KMS-11 (cell line): ENCODE measurements at regions not wholly inside any gene's neighbourhood (a gene's known extent, or its start where the extent isn't known, plus 50 kb on each side); places are given as distances from the start of the nearest gene placed in this dataset.
"Not testable (repeated sequence)": the region's sequence is repeated elsewhere in the genome, so short reads cannot be mapped to it uniquely, and the experiment has no call there.

Experiments used
- H2AFZ ChIP-seq: fragments of 200-600 bp; sonication (generic); 2 replicates; pipeline ENCODE4 v1.6.1; 2016; ENCODE audit warnings: antibody characterized with exemption, mixed run types, low read depth
- H3K27ac ChIP-seq: fragments of 200-600 bp; sonication (generic); 2 replicates; pipeline ENCODE4 v1.6.1; 2016; ENCODE audit warnings: mild to moderate bottlenecking, mixed run types
- H3K27me3 ChIP-seq: fragments of 200-600 bp; sonication (generic); 2 replicates; pipeline ENCODE4 v1.6.1; 2017; ENCODE audit warnings: mild to moderate bottlenecking, low read depth, mixed run types, moderate library complexity; ENCODE audit not compliant: insufficient read depth
- H3K36me3 ChIP-seq: fragments of 200-600 bp; sonication (generic); 2 replicates; pipeline ENCODE4 v1.6.1; 2017; ENCODE audit warnings: mild to moderate bottlenecking, mixed run types; ENCODE audit not compliant: insufficient read depth
- H3K4me1 ChIP-seq: fragments of 200-600 bp; sonication (generic); 2 replicates; pipeline ENCODE4 v1.6.1; 2016; ENCODE audit warnings: mild to moderate bottlenecking, low read depth, mixed run types; ENCODE audit not compliant: poor library complexity, severe bottlenecking
- H3K4me2 ChIP-seq: fragments of 200-600 bp; sonication (generic); 2 replicates; pipeline ENCODE4 v1.7.0; 2016; ENCODE audit warnings: mild to moderate bottlenecking, mixed run types
- H3K4me3 ChIP-seq: fragments of 200-600 bp; sonication (generic); IDR thresholded peaks from 2 replicates; pipeline ENCODE4 v1.6.1; 2017; ENCODE audit warnings: low read depth, low read length, mixed read lengths; ENCODE audit not compliant: insufficient read depth
- H3K79me2 ChIP-seq: fragments of 200-600 bp; sonication (generic); 2 replicates; pipeline ENCODE4 v1.6.1; 2016; ENCODE audit warnings: low read depth, mixed run types; ENCODE audit not compliant: insufficient read depth
- H3K9ac ChIP-seq: fragments of 200-600 bp; sonication (generic); 2 replicates; pipeline ENCODE4 v1.6.1; 2016; ENCODE audit warnings: mild to moderate bottlenecking, mixed run types
- H4K20me1 ChIP-seq: fragments of 200-600 bp; sonication (generic); 2 replicates; pipeline ENCODE4 v1.6.1; 2016; ENCODE audit warnings: mild to moderate bottlenecking, mixed run types; ENCODE audit not compliant: insufficient read depth
- TF ChIP-seq, protein P1 (sequence below): fragments of 200-600 bp; sonication (generic); conservative IDR thresholded peaks from 2 replicates; pipeline ENCODE4 v1.6.1; 2017; ENCODE audit warnings: low read depth, mild to moderate bottlenecking, antibody characterized with exemption, low read length, moderate library complexity, mixed read lengths

DNA sequence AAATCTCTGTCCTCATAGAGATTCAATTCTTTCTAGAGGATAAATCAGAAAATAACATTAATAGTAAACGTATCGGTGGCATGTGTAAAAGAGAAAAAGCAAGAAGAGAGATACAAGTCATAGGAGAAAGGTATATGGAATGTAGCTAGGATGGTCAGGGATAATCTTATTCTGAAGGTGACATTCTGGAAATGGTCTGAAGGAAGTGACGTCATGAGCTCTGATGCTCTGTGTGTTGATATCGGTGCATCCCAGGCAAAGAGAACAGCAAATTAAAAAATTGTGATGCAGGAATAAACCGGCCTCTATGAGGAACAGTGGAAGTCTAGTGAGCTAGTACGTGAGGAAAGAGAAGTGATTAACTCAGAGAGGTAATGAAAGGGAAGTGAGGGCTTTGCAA lies 1215.8 kb downstream of the CNTNAP5 start:
- no peaks in the 10 kb centered on the region for H3K4me1 ChIP-seq
- H2AFZ ChIP-seq, result no peak overlapping the region
- H3K4me2 ChIP-seq, result no peak overlapping the region
- H3K27ac ChIP-seq, result no peak overlapping the region
- H3K36me3 ChIP-seq, result no peaks in the 10 kb centered on the region
- TF ChIP-seq, protein P1, sequence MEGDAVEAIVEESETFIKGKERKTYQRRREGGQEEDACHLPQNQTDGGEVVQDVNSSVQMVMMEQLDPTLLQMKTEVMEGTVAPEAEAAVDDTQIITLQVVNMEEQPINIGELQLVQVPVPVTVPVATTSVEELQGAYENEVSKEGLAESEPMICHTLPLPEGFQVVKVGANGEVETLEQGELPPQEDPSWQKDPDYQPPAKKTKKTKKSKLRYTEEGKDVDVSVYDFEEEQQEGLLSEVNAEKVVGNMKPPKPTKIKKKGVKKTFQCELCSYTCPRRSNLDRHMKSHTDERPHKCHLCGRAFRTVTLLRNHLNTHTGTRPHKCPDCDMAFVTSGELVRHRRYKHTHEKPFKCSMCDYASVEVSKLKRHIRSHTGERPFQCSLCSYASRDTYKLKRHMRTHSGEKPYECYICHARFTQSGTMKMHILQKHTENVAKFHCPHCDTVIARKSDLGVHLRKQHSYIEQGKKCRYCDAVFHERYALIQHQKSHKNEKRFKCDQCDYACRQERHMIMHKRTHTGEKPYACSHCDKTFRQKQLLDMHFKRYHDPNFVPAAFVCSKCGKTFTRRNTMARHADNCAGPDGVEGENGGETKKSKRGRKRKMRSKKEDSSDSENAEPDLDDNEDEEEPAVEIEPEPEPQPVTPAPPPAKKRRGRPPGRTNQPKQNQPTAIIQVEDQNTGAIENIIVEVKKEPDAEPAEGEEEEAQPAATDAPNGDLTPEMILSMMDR, result no peak
- no peaks in the 10 kb centered on the region for H4K20me1 ChIP-seq
- no peaks in the 10 kb centered on the region for H3K79me2 ChIP-seq
- H3K27me3 ChIP-seq, result no peaks in the 10 kb centered on the region
- no peak overlapping the region for H3K4me3 ChIP-seq
- H3K9ac ChIP-seq, result no peak overlapping the region

DNA sequence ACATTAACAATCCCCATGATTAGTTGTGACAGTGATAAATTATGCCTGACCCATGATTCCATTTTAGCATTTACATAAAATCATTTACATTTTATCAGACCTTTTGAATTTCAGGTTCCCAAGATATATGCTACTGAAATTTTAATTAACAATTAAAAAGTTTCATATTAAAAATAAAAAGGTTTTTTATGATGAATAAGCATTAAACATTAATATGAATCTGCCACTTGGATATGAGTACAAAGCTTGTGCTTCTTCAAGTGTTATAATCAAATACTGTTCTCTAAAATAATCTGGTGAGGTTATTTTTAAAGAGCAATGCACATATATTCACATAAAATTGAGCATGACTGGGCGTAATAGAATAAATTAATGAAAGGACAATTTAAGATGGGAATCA lies 1218.0 kb downstream of the CNTNAP5 start:
- H2AFZ ChIP-seq, result no peak overlapping the region
- no peaks in the 10 kb centered on the region for H3K79me2 ChIP-seq
- H3K4me2 ChIP-seq, result no peak overlapping the region
- no peak overlapping the region for H3K9ac ChIP-seq
- no peaks in the 10 kb centered on the region for H4K20me1 ChIP-seq
- TF ChIP-seq, protein P1, result no peak
- no peaks in the 10 kb centered on the region for H3K36me3 ChIP-seq
- no peak overlapping the region for H3K4me3 ChIP-seq
- H3K4me1 ChIP-seq, result no peaks in the 10 kb centered on the region
- no peak overlapping the region for H3K27ac ChIP-seq
- no peaks in the 10 kb centered on the region for H3K27me3 ChIP-seq

DNA sequence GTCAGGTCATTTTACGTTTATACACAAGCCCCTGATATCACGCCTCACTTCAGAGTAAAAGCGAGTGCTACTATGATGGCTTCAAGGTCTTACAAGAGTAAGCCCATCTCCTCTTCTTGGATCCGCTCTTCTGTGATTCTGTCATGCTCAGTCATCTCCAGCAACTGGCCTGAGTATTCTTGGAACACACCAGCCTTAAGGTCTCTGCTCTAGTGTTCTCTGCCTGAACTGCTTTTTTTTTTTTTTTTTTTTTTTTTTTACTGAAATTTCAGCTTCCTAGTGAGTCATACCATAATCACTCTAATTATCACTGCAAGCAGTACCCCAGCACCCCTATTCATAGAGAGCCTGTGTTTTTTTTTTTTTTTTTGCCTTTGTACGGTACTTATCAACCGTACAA lies 1228.9 kb downstream of the CNTNAP5 start:
- Histone ChIP-seq H2AFZ (no peak overlapping the region), H3K79me2 (no peaks in the 10 kb centered on the region), H3K9ac (no peak overlapping the region), H3K27me3 (no peaks in the 10 kb centered on the region), H3K27ac (no peak overlapping the region), H3K4me1 (no peaks in the 10 kb centered on the region), H3K36me3 (no peaks in the 10 kb centered on the region), H4K20me1 (no peaks in the 10 kb centered on the region), H3K4me2 (no peak overlapping the region), H3K4me3 (no peak overlapping the region)
- TF ChIP-seq, protein P1, result no peak

DNA sequence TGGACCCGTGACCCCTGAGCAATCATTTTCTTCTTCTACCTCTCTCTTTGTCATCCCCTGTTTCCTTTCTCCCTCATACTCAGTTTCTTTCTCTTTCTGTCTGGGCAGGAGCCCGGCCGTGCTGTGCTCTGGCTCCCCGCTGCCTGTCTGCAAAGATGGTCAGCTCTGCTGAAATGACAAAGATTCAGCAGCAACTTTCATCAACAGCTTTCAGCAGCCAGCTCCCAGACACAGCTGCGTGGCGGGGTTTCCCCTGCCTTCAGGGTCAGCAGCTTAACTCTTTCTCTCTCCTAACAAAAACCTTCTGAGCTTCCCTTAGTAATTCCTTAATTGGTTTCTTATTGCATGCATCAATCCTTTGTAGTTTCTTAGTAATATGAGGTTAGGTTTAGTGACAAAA lies 1234.4 kb downstream of the CNTNAP5 start:
- no peaks in the 10 kb centered on the region for H3K36me3 ChIP-seq
- no peak overlapping the region for H3K27ac ChIP-seq
- H4K20me1 ChIP-seq, result no peaks in the 10 kb centered on the region
- H2AFZ ChIP-seq, result no peak overlapping the region
- peak overlapping the region; percentile 33; the same call in 1 of the 2 replicates for H3K4me2 ChIP-seq
- TF ChIP-seq, protein P1, result no peak
- H3K79me2 ChIP-seq, result no peaks in the 10 kb centered on the region
- H3K4me3 ChIP-seq, result no peak overlapping the region
- no peak overlapping the region for H3K9ac ChIP-seq
- H3K4me1 ChIP-seq, result peaks cover 6% of the 10 kb centered on the region
- no peaks in the 10 kb centered on the region for H3K27me3 ChIP-seq

DNA sequence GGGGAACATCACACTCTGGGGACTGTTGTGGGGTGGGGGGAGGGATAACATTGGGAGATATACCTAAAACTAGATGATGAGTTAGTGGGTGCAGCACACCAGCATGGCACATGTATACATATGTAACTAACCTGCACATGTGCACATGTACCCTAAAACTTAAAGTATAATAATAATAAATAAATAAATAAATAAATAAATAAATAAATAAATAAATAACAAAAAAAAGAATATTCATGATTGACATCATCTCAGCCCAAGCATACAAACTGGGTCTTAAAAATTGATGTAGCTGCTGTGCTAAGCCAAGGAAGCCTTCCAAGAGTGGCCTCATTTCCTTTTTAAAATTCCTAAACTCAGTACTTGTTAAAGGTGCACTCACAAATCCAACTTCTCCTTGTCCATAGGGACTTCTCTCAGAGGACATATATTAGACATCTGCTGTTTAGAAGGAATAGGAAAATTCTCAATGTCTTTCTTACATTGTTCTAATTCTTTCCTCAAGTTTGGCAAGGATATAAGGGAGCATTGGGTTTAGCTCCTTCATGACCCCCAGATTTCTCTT lies 1235.4 kb downstream of the CNTNAP5 start:
- not testable (repeated sequence) for H3K4me2 ChIP-seq, H3K36me3 ChIP-seq, H3K79me2 ChIP-seq, H3K4me3 ChIP-seq, H4K20me1 ChIP-seq, H3K27me3 ChIP-seq, H3K9ac ChIP-seq, H2AFZ ChIP-seq, H3K27ac ChIP-seq, H3K4me1 ChIP-seq
